H1 (cell line): ENCODE measurements at regions not wholly inside any gene's neighbourhood (a gene's known extent, or its start where the extent isn't known, plus 50 kb on each side); places are given as distances from the start of the nearest gene placed in this dataset.

Experiments used
- CTCF ChIA-PET: fragments of 300-600 bp; sonication (Branson Sonifier 250); formaldehyde crosslinking; loops from one replicate; lab custom pipeline; 2021; ENCODE audit not compliant: partially characterized antibody; lab: Charles Lee
- POLR2A ChIA-PET: fragments of 300-600 bp; sonication (Branson Sonifier 250); formaldehyde crosslinking; loops from one replicate; lab custom pipeline; 2021; ENCODE audit warnings: inconsistent platforms; ENCODE audit not compliant: partially characterized antibody; lab: Charles Lee
- DNase-seq, 2 experiments: peaks; one replicate each; pipeline versions ENCODE4 v3.0.0 to v3.0.0-alpha.2; 2010 to 2022; ENCODE audit warnings: low spot score in 2 of 2, low read depth in 1 of 2, mixed read lengths in 1 of 2
- FAIRE-seq: peaks from 2 replicates; lab custom pipeline; 2011; peaks lifted over from hg19 to GRCh38; lab: Jason Lieb, UNC
- H2AFZ ChIP-seq: 2 replicates; pipeline ENCODE4 v1.8.1; 2012; ENCODE audit warnings: low read length, inconsistent platforms
- H2AK5ac ChIP-seq: 2 replicates; pipeline ENCODE4 v1.6.1; 2013; ENCODE audit warnings: low read depth, low read length
- H2BK120ac ChIP-seq: replicated peaks from 2 replicates; pipeline ENCODE3; 2013; ENCODE audit warnings: low read depth, low read length, inconsistent platforms
- H2BK12ac ChIP-seq: 2 replicates; pipeline ENCODE4 v1.6.1; 2013; ENCODE audit warnings: low read depth, low read length
- H2BK15ac ChIP-seq: 2 replicates; pipeline ENCODE4 v1.6.1; 2013; ENCODE audit warnings: low read length
- H2BK20ac ChIP-seq: 2 replicates; pipeline ENCODE4 v1.6.1; 2013; ENCODE audit warnings: low read length
- H2BK5ac ChIP-seq: 2 replicates; pipeline ENCODE4 v1.6.1; 2013; ENCODE audit warnings: low read depth, low read length
- H3K14ac ChIP-seq: 2 replicates; pipeline ENCODE4 v1.6.1; 2013; ENCODE audit warnings: inconsistent platforms; ENCODE audit not compliant: insufficient read length
- H3K18ac ChIP-seq: 2 replicates; pipeline ENCODE4 v1.6.1; 2013; ENCODE audit warnings: low read length; ENCODE audit errors: extremely low read depth
- H3K23ac ChIP-seq: 2 replicates; pipeline ENCODE4 v1.6.1; 2013; ENCODE audit warnings: inconsistent platforms; ENCODE audit not compliant: insufficient read length
- H3K23me2 ChIP-seq: 2 replicates; pipeline ENCODE4 v1.6.1; 2013; ENCODE audit warnings: low read depth, low read length
- H3K27ac ChIP-seq: 2 replicates; pipeline ENCODE4 v1.6.1; 2011; ENCODE audit warnings: low read depth, low read length, inconsistent platforms
- H3K27me3 ChIP-seq, 4 experiments: replicated peaks in 1 of 4; 1 replicate in 1 of 4; 2 replicates in 3 of 4; pipeline versions ENCODE4 v1.6.1 to v1.8.1; 2011 to 2013; ENCODE audit warnings: low read length in 3 of 4, mild to moderate bottlenecking in 3 of 4, inconsistent platforms in 2 of 4, mixed read lengths in 2 of 4, moderate library complexity in 1 of 4; ENCODE audit not compliant: control insufficient read depth in 3 of 4, insufficient read depth in 3 of 4; ENCODE audit errors: extremely low read depth in 1 of 4
- H3K36me3 ChIP-seq, 4 experiments: 2 replicates each; pipeline versions ENCODE4 v1.6.1 to v1.8.1; 2011 to 2013; ENCODE audit warnings: mild to moderate bottlenecking in 4 of 4, low read length in 3 of 4, moderate library complexity in 2 of 4, control low read depth in 1 of 4, inconsistent platforms in 1 of 4; ENCODE audit not compliant: insufficient read depth in 4 of 4, control insufficient read depth in 2 of 4
- H3K4ac ChIP-seq: replicated peaks from 2 replicates; pipeline ENCODE3; 2013; ENCODE audit warnings: low read length, low read depth, mixed read lengths, inconsistent platforms; ENCODE audit not compliant: insufficient read length
- H3K4me1 ChIP-seq, 4 experiments: replicated peaks in 1 of 4; 1 replicate in 1 of 4; 2 replicates in 3 of 4; pipeline versions ENCODE4 v1.6.1 to v1.8.1; 2011 to 2013; ENCODE audit warnings: low read length in 3 of 4, inconsistent platforms in 2 of 4, mixed read lengths in 1 of 4; ENCODE audit not compliant: insufficient read depth in 4 of 4, control insufficient read depth in 3 of 4
- H3K4me2 ChIP-seq, 2 experiments: 2 replicates each; pipeline versions ENCODE4 v1.6.1 to v1.8.1; 2011 to 2013; ENCODE audit warnings: low read depth in 2 of 2, low read length in 2 of 2, control low read depth in 1 of 2, inconsistent platforms in 1 of 2, mild to moderate bottlenecking in 1 of 2; ENCODE audit not compliant: insufficient read depth in 1 of 2
- H3K4me3 ChIP-seq, 4 experiments: fragments of 200-600, 300-600 bp in 1 of 4; sonication (generic), shearing (Covaris generic), sonication (Bioruptor Twin) in 1 of 4; 2 replicates each; pipeline versions ENCODE4 v1.5.1 to v1.8.1; 2011 to 2016; ENCODE audit warnings: low read length in 4 of 4, low read depth in 3 of 4, control low read depth in 2 of 4, inconsistent platforms in 2 of 4, mild to moderate bottlenecking in 2 of 4, mixed read lengths in 1 of 4, moderate library complexity in 1 of 4; ENCODE audit not compliant: insufficient read depth in 2 of 4; ENCODE audit errors: extremely low read depth in 1 of 4
- H3K56ac ChIP-seq: replicated peaks from 2 replicates; pipeline ENCODE3; 2013; ENCODE audit warnings: low read depth, mild to moderate bottlenecking, mixed read lengths, low read length, inconsistent platforms; ENCODE audit not compliant: insufficient read length
- H3K79me1 ChIP-seq: 2 replicates; pipeline ENCODE4 v1.6.1; 2013; ENCODE audit warnings: low read depth, low read length, control low read depth
- H3K79me2 ChIP-seq, 2 experiments: 2 replicates each; pipeline versions ENCODE4 v1.6.1 to v1.8.1; 2012 to 2013; ENCODE audit warnings: low read length in 2 of 2, mild to moderate bottlenecking in 2 of 2, inconsistent platforms in 1 of 2; ENCODE audit not compliant: insufficient read depth in 2 of 2, control insufficient read depth in 1 of 2
- H3K9ac ChIP-seq, 4 experiments: replicated peaks in 1 of 4; 1 replicate in 1 of 4; 2 replicates in 3 of 4; pipeline versions ENCODE4 v1.6.1 to v1.8.1; 2011 to 2013; ENCODE audit warnings: low read depth in 3 of 4, low read length in 3 of 4, control low read depth in 2 of 4, mild to moderate bottlenecking in 2 of 4, moderate library complexity in 2 of 4, inconsistent platforms in 1 of 4; ENCODE audit errors: extremely low read depth in 1 of 4
- H3K9me3 ChIP-seq, 2 experiments: 2 replicates each; pipeline versions ENCODE4 v1.6.1 to v1.8.1; 2012 to 2013; ENCODE audit warnings: mild to moderate bottlenecking in 2 of 2, moderate library complexity in 2 of 2, control low read depth in 1 of 2, inconsistent platforms in 1 of 2, low read depth in 1 of 2, low read length in 1 of 2, mixed read lengths in 1 of 2; ENCODE audit not compliant: insufficient read depth in 2 of 2
- H4K20me1 ChIP-seq, 2 experiments: replicated peaks in 1 of 2; 2 replicates each; pipeline versions ENCODE3 to v1.8.1; 2011 to 2013; ENCODE audit warnings: inconsistent platforms in 2 of 2, low read length in 2 of 2, mild to moderate bottlenecking in 1 of 2; ENCODE audit not compliant: insufficient read depth in 2 of 2, control insufficient read depth in 1 of 2
- H4K5ac ChIP-seq: 2 replicates; pipeline ENCODE4 v1.6.1; 2013; ENCODE audit warnings: low read length, low read depth, mixed read lengths, inconsistent platforms; ENCODE audit not compliant: insufficient read length
- H4K8ac ChIP-seq: 2 replicates; pipeline ENCODE4 v1.8.0; 2013; ENCODE audit warnings: mild to moderate bottlenecking, moderate library complexity, low read length, inconsistent platforms; ENCODE audit not compliant: insufficient read depth; ENCODE audit errors: extremely low read depth
- H4K91ac ChIP-seq: replicated peaks from 2 replicates; pipeline ENCODE3; 2013; ENCODE audit warnings: low read length, mixed read lengths, inconsistent platforms; ENCODE audit not compliant: insufficient read length
- BCL11A ChIP-seq, 2 experiments: IDR thresholded peaks; one replicate each; pipeline ENCODE4 v1.6.1; 2011; ENCODE audit warnings: low read depth in 2 of 2, low read length in 2 of 2, mild to moderate bottlenecking in 2 of 2
- CBX5 ChIP-seq: fragments of 300-800, 300-1000 bp; sonication (generic); IDR thresholded peaks from 2 replicates; pipeline ENCODE4 v1.7.1; 2016; ENCODE audit warnings: antibody characterized with exemption, low read length, low read depth
- CEBPB ChIP-seq: IDR thresholded peaks from 2 replicates; pipeline ENCODE4 v1.6.1; 2012; ENCODE audit warnings: low read depth, low read length
- EP300 ChIP-seq, 2 experiments: IDR thresholded peaks; 1 replicate in 1 of 2; 2 replicates in 1 of 2; pipeline ENCODE4 v1.6.1; 2011 to 2012; ENCODE audit warnings: low read depth in 2 of 2, low read length in 2 of 2, mild to moderate bottlenecking in 2 of 2, borderline replicate concordance in 1 of 2, inconsistent platforms in 1 of 2, moderate library complexity in 1 of 2
- EZH2 ChIP-seq: fragments of 200-600 bp; sonication (generic); IDR thresholded peaks from 2 replicates; pipeline ENCODE4 v1.7.1; 2012; ENCODE audit warnings: low read depth, mild to moderate bottlenecking, moderate library complexity, low read length, inconsistent platforms; ENCODE audit not compliant: severe bottlenecking
- GTF2F1 ChIP-seq: IDR thresholded peaks from 2 replicates; pipeline ENCODE4 v1.6.1; 2012; ENCODE audit warnings: low read depth, low read length, improper control_type of control experiment, borderline replicate concordance
- HDAC2 ChIP-seq, 2 experiments: fragments of 300-600 bp in 1 of 2; sonication (generic) in 1 of 2; IDR thresholded peaks; 2 replicates each; pipeline ENCODE4 v1.6.1; 2011 to 2012; ENCODE audit warnings: low read depth in 2 of 2, low read length in 2 of 2, mild to moderate bottlenecking in 2 of 2, moderate library complexity in 2 of 2, borderline replicate concordance in 1 of 2, inconsistent platforms in 1 of 2
- KDM5A ChIP-seq: fragments of 200-600 bp; IDR thresholded peaks from 2 replicates; pipeline ENCODE4 v1.7.1; 2012; ENCODE audit warnings: mild to moderate bottlenecking, low read length, inconsistent platforms, mixed read lengths
- NRF1 ChIP-seq: IDR thresholded peaks from 2 replicates; pipeline ENCODE4 v1.6.1; 2011; ENCODE audit warnings: mild to moderate bottlenecking, low read depth, low read length, improper control_type of control experiment
- RNF2 ChIP-seq: fragments of 200-900, 300-1000 bp; sonication (generic); IDR thresholded peaks from 2 replicates; pipeline ENCODE4 v1.7.1; 2016; ENCODE audit warnings: borderline replicate concordance, low read depth, mild to moderate bottlenecking, antibody characterized with exemption, low read length; ENCODE audit not compliant: poor library complexity, severe bottlenecking; ENCODE audit errors: missing control alignments
- SP1 ChIP-seq: IDR thresholded peaks from 2 replicates; pipeline ENCODE4 v1.6.1; 2011; ENCODE audit warnings: low read depth, low read length
- TEAD4 ChIP-seq: IDR thresholded peaks from 2 replicates; pipeline ENCODE4 v1.6.1; 2012; ENCODE audit warnings: low read depth, low read length, inconsistent platforms, mixed read lengths
- USF2 ChIP-seq: IDR thresholded peaks from 2 replicates; pipeline ENCODE4 v1.6.1; 2011; ENCODE audit warnings: low read length, improper control_type of control experiment
- WGBS, 2 experiments: shearing (Covaris generic) in 1 of 2; methylation state at CpG; one replicate each; pipeline versions ENCODE4 v1.1.6 to v1.1.7; 2013 to 2015; ENCODE audit warnings: low lambda C conversion rate in 2 of 2, mixed read lengths in 2 of 2, inconsistent platforms in 1 of 2, low coverage in 1 of 2, missing lambda C conversion rate in 1 of 2; ENCODE audit not compliant: insufficient replicate concordance in 2 of 2, insufficient coverage in 1 of 2, insufficient read length in 1 of 2; ENCODE audit errors: extremely low coverage in 1 of 2, missing lambda C conversion rate in 1 of 2; 5-methylcytosine and 5-hydroxymethylcytosine counted together

GRCh38 chr1:50275566-50275965 lies 147.7 kb downstream of the DMRTA2 start:
- H3K18ac ChIP-seq: no peak overlapping the region
- no peak overlapping the region for H3K9ac ChIP-seq
- H4K8ac ChIP-seq: no peak overlapping the region
- DNase-seq (peak in 1 of 2 experiments; percentile 48), FAIRE-seq (no peak)
- no peaks in the 10 kb centered on the region for H3K27me3 ChIP-seq
- no peak overlapping the region for H2BK120ac ChIP-seq
- no peak overlapping the region for H3K14ac ChIP-seq
- CTCF ChIA-PET: interaction anchor here (1.3 kb wide), 1 partner anchor 66 kb away, joined by 3 read pairs; no protein-coding TSS in a partner anchor
- no peak overlapping the region for H2BK5ac ChIP-seq
- H3K4me2 ChIP-seq: peak overlapping the region; percentile 22 to 45; a peak in 3 of 4 replicates
- 20% methylated on average over 9 of the region's 9 CpGs; no CpG with 5 or more reads in 1 of the 2 experiments for WGBS, 2 experiments
- peaks cover 2 to 17% (median 14%) of the 10 kb centered on the region in 4 experiments for H3K4me1 ChIP-seq
- no peak overlapping the region for H3K56ac ChIP-seq
- no peak overlapping the region for H4K5ac ChIP-seq
- no peak overlapping the region for H3K23ac ChIP-seq
- no peaks in the 10 kb centered on the region for H3K23me2 ChIP-seq
- 0 out of 2 replicates have a peak overlapping the region, but pooled peaks have one; percentile 44 for H2BK20ac ChIP-seq
- no peak overlapping the region for H2AFZ ChIP-seq
- H2AK5ac ChIP-seq: no peak overlapping the region
- H4K20me1 ChIP-seq: no peaks in the 10 kb centered on the region
- H3K36me3 ChIP-seq: no peaks in the 10 kb centered on the region
- POLR2A ChIA-PET: no interaction called here
- no peak overlapping the region for H4K91ac ChIP-seq
- no peak overlapping the region for H3K27ac ChIP-seq
- TF ChIP-seq EP300 (IDR thresholded peaks at IDR 0.05; ENCODE audit: borderline replicate concordance in 1 of 2, low read depth in 2 of 2, low read length in 2 of 2): no peak
- TF ChIP-seq EZH2: no peak
- TF ChIP-seq NRF1: no peak
- no peak for TF ChIP-seq GTF2F1
- TF ChIP-seq CEBPB: no peak
- TF ChIP-seq USF2: no peak
- no peak for TF ChIP-seq HDAC2 (IDR thresholded peaks at IDR 0.05; ENCODE audit: borderline replicate concordance in 1 of 2, low read depth in 2 of 2, low read length in 2 of 2)
- TF ChIP-seq CBX5: no peak
- TF ChIP-seq BCL11A (IDR thresholded peaks at IDR 0.05; ENCODE audit: low read depth in 2 of 2, low read length in 2 of 2): no peak
- no peak for TF ChIP-seq SP1
- no peak for TF ChIP-seq TEAD4
- no peak for TF ChIP-seq RNF2
- no peak for TF ChIP-seq KDM5A
- H3K79me2 ChIP-seq: no peaks in the 10 kb centered on the region
- no peak overlapping the region for H3K4ac ChIP-seq
- no peak overlapping the region for H2BK15ac ChIP-seq
- no peaks in the 10 kb centered on the region for H3K79me1 ChIP-seq
- peak overlapping the region in 1 of 4 experiments; percentile 29; a peak in 1 of 8 replicates for H3K4me3 ChIP-seq
- no peak overlapping the region for H2BK12ac ChIP-seq
- H3K9me3 ChIP-seq: no peaks in the 10 kb centered on the region
